ENCODE measurements at regions not wholly inside any gene's neighbourhood (a gene's known extent, or its start where the extent isn't known, plus 50 kb on each side); places are given as distances from the start of the nearest gene placed in this dataset.

GRCh38 chr2:241994556-241995213 is 125.2 kb downstream of the RTP5 start:
- TF ChIP-seq, protein P1, sequence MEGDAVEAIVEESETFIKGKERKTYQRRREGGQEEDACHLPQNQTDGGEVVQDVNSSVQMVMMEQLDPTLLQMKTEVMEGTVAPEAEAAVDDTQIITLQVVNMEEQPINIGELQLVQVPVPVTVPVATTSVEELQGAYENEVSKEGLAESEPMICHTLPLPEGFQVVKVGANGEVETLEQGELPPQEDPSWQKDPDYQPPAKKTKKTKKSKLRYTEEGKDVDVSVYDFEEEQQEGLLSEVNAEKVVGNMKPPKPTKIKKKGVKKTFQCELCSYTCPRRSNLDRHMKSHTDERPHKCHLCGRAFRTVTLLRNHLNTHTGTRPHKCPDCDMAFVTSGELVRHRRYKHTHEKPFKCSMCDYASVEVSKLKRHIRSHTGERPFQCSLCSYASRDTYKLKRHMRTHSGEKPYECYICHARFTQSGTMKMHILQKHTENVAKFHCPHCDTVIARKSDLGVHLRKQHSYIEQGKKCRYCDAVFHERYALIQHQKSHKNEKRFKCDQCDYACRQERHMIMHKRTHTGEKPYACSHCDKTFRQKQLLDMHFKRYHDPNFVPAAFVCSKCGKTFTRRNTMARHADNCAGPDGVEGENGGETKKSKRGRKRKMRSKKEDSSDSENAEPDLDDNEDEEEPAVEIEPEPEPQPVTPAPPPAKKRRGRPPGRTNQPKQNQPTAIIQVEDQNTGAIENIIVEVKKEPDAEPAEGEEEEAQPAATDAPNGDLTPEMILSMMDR (IDR thresholded peaks at IDR 0.05 in 8 of 11, conservative IDR thresholded peaks at IDR 0.05 in 3 of 11) = no peak
- no peak for TF ChIP-seq POLR2AphosphoS5 (IDR thresholded peaks at IDR 0.05)
- TF ChIP-seq POLR2A (IDR thresholded peaks at IDR 0.05) = no peak
